Hepatic stellate cell (primary cell): ENCODE measurements at regions not wholly inside any gene's neighbourhood (a gene's known extent, or its start where the extent isn't known, plus 50 kb on each side); places are given as distances from the start of the nearest gene placed in this dataset.
"Not testable (repeated sequence)": the region's sequence is repeated elsewhere in the genome, so short reads cannot be mapped to it uniquely, and the experiment has no call there.

Experiments
- DNase-seq: peaks from one replicate; pipeline ENCODE4 v3.0.0; 2011; ENCODE audit warnings: low spot score

DNA sequence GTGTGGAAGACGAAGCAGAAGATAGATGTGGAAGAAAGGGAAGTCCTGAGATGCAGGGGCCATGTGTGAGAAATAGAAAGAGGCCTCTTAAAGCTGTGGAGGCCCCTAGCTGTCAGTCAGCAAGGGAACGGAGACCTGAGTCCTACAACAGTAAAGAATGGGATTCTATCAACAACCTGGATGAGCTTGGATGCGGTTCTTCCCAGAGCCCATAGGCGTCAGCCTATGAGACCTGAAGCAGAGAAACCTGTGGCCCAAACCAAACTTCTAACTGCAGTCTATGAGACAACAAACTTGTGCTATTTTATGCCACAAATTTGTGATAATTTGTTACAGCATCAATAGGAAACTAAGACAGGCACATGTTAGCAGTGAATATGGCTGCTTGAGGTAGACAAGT is 583.7 kb downstream of the ADCYAP1 start:
- DNase-seq: no peak

DNA sequence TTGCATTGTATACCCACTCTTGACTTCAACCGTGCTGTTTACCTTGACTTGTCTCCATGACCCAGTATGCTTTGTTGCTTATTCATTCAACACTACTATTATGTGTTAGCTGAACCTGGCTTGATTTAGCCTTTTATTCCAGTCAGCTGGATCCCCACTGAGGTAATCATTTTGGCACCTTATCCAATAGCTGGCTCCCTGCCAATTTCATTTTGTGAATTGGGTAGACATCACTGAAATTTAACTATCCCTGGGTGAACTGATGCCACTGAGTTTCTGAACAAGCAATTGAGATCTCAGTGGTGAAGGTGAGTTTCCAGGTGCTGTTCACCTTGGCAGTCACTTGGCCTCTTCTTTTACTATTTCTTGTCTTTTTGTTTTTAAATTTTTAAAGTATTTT is 584.3 kb downstream of the ADCYAP1 start:
- DNase-seq: no peak

DNA sequence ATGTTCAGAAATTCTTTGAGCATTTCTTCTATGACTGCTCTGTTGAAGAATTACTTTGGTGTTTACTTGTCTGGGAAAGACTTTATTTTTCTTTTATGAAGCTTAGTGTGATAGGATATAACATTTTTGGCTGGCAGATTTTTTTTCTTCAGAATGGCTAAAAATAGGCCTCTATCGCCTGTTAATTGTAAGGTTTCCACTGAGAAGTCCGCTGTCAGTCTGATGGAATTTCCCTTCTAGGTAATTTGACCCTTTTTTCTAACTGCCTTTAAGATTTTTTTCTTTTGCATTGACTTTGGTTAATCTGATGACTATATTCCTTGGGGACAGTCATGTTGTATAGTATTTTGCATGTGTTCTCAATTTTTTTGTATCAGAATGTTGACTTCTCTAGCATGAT is 590.7 kb downstream of the ADCYAP1 start:
- DNase-seq: no peak

DNA sequence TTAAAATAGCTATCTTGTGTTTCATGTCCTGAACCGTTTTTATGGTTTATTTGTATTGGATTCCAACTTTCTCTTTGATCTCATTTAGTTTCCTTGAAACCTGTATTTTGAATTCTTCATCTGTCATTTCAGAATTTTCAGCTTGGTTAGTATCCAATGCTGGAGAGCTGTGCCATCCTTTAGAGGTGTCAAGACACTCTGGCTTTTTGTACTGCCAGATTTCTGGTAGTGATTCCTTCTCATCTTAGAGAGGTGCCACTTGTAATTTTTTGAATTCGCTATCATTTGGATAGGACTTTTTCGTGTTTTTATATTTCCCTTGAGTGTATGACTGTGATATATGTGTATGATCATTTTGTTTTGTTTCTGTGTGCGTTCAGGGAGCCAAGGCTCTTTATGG is 591.4 kb downstream of the ADCYAP1 start:
- no peak for DNase-seq

DNA sequence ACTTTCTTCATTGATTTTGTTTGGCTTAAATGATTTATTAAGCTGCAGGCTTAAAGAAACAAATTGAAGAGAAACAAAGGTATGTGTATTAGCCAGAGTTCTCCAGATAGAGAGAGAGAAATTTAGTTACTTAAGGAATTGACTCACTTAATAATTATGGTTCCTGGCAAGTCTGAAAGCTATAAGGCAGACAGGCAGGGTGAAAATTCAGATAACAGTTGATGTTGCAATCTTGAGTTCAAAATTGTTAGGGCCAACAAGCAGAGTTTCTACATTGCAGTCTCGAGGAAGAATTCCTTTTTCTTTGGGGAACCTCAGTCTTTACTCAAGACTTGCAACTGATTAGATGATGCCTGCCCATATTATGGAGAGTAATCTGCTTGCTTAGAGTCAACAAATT is 593.5 kb downstream of the ADCYAP1 start:
- DNase-seq: no peak

DNA sequence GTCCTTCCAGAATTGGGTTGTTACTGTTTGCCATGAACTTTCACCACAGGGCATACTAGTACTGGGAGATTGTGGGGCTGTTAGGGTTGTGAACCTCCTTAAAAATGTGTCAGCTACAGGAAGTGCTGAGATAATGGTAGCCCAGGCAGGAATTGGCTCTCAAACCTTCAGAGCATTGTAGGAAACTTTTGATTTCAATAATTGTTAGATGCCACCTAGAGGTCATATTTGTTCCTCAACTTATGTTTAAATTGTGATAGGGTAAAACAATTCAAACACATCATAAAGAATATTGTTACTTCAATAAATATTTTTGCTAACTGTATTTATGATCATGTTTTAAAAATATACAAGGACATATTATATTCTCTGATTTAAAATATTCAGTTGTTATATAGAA is 594.6 kb downstream of the ADCYAP1 start:
- DNase-seq: no peak

DNA sequence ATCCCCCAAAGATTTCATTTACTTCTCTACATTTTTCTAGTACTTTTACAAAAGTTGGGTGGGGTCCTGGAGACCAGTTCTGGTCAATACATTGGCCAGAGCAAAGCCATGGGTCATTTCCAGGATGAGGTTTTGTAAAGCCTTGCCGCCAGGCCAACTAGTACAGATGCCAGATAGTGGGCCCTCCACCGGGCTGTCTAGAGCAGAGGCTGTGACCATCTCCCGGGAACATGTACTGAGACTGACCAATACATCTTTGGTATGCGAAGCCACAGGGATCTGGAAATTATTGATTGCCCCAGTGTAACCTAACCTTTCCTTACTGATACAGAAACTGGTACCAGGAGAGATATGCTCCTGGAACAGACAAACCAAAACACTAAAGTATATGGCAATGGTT is 599.2 kb downstream of the ADCYAP1 start:
- no peak for DNase-seq

DNA sequence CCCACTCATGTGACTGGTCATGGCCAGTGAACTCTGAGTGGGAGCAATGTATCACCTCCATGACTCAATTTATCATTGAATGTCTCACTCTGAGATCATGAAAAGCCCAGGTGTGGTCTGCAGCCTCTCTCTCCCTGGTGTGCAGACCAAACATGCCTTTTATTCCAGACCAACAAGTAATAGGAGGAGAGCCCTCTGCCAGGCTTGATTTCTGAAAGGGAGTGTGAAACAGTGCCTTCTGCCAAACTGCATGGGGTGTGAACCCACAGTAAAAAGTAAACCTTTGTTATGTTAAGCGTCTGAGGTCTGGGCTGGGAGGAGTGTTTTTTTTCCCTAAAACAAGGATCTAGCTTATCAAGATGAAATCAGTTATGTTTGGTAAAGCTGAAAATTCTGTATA is 601.2 kb downstream of the ADCYAP1 start:
- DNase-seq: no peak

DNA sequence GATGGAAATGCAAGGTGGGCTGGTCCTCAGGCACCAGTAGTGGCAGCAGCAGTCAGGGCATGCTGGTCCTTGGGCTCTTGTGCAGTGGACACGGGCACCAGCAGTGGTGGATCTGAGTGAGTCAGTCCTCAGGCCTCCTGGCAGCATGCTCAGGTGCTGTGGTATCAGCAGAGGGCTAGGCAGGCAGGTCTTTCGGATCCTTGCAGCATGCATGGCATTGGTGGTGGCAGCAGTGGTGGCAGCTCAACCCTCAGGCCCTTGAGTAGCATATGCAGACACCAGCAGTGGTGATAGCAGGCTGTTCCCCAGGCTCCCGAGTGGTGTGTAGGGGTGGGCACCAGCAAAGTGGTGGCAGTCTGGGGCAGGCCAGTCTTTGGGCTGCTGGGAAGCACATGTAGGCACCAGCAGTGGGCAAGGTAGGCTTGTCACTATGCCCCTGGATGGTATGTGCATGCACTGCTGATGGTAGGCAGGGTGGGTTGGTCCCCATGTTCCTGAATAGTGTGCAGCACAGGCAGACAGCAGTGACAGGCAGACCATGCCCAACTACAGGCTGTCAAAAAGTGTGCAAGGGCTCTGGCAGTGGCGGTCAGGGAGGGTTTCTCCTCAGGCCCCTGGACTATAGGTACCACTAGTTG is 606.0 kb downstream of the ADCYAP1 start:
- no peak for DNase-seq

DNA sequence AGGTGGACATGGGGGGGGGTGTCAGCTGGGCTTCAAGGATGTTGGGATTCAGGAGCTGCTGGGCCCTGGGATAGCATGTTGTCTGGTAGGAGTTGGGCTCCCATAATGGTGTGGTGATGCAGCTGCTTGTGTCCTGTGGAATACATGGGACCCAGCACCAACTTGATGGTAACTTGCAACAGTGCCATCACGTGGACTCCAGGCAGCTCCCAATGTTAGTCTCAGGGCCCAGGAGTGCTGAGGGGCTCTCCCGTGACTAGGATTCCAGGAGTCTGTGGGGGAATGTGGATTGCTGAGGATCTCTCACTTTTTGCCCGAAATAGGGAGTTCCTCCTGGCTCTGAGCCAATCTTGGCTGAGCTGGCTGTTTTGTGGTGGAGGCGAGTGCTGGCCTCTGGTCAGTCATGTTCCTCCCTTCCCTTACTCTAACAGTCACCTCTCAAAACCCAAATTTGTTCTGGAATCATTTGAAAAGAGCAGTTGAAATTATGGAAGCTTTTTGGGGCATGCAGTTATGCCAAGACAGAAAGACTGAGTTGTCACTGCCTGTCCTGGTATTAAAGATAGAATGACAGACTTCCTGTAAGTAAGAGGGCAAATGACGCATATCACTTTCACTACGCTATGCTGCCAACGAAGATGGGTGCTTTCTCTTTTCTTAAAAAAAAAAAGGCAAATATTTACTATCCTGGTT is 607.1 kb downstream of the ADCYAP1 start:
- DNase-seq: no peak

DNA sequence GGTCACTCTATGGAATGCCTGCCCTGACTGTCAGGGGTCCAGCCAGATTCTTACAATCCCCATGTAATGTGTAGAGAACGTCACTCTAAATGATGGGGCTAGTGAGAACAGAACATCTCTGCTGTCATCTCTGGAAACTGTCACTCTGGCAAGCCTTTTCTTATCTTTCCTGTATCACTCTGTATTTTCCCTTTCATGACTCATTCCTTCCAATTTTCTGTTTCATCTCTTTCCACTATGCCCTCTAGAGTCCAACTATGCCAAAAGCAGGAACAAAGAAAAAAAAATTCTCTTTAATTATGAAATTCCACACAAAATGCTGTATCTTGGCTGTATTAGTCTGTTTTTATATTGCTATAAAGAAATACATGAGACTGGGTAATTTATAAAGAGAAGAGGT is 608.8 kb downstream of the ADCYAP1 start:
- no peak for DNase-seq

DNA sequence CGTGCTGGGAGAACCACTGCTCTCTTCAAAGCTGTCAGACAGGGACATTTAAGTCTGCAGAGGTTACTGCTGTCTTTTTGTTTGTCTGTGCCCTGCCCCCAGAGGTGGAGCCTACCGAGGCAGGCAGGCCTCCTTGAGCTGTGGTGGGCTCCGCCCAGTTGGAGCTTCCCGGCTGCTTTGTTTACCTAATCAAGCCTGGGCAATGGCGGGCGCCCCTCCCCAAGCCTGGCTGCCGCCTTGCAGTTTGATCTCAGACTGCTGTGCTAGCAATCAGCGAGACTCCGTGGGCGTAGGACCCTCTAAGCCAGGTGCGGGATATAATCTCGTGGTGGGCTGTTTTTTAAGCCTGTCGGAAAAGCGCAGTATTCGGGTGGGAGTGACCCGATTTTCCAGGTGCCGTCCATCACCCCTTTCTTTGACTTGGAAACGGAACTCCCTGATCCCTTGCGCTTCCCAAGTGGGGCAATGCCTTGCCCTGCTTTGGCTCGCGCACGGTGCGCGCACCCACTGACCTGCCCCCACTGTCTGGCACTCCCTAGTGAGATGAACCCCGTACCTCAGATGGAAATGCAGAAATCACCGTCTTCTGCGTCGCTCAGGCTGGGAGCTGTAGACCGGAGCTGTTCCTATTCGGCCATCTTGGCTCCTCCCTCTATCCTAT is 617.0 kb downstream of the ADCYAP1 start:
- DNase-seq: not testable (repeated sequence)

DNA sequence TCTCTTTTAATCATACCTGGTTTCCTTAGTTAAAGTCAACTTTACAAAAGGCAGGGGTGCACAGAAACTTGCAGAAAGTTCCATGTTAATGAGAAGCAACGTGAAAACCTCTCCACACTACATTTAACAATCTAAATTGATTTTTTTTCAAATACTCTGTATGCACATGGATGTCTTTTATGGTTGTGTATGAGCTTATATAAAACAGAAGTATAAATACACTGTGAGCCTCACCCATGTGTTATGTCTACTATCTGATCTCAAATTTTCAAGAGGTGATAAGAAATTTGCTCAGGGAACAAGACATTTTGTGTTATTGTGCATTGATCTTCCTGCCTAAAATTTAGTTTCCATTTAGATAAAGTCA is 617.6 kb downstream of the ADCYAP1 start:
- DNase-seq: no peak

DNA sequence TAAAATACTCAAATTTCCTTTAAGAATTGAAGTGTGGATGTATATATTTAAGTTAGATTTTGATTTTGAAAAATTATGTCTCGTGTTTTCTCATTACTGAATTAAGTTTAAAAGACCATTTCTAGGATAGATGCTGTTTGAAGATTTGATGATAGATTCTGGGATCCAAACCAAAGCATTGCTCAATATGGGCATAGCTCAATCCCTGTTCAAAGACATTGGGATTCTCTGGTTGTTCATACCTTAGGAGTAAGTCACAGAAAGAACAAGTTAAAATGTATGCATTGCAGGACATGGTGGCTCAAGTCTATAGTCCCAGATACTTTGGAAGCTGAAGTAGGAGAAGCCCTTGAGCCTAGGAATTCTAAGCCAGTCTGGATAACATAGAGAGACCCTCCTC is 622.3 kb downstream of the ADCYAP1 start:
- DNase-seq: no peak

DNA sequence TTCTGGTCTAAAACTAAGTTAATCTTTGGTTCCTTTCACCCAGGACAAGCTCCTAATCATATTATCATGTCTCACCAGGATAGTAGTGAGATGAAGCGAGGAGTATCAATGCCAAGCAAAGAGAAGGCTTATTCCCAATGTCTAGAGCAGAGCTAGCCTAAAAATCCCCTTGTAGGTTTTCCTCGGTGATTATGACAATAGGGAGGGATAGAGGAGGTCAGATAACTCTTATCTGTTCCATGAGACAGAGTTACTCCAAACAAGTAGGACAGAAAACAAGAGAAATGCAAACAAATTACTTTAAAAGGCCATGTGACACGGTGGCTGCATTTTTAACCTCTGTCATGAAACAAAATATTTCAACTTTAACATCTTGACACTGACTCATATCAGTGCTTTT is 623.1 kb downstream of the ADCYAP1 start:
- no peak for DNase-seq

DNA sequence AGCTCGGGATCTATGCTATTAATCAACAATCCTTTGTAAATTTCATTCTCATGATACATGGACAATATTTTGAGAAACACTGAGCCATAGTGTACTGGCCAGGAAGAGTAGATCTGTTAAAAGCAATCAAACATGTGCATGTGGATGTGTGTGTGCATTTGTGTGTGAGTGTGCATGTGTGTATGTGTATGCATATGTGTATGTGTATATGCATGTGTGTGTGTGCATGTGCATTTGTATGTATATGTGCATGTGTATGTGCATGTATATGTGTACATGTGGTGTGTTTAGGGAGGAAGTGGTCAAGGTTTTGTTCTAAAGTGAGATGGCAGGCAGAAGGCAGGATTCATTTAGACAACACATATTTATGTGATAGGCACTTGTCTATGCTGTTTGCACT is 623.8 kb downstream of the ADCYAP1 start:
- DNase-seq: no peak

DNA sequence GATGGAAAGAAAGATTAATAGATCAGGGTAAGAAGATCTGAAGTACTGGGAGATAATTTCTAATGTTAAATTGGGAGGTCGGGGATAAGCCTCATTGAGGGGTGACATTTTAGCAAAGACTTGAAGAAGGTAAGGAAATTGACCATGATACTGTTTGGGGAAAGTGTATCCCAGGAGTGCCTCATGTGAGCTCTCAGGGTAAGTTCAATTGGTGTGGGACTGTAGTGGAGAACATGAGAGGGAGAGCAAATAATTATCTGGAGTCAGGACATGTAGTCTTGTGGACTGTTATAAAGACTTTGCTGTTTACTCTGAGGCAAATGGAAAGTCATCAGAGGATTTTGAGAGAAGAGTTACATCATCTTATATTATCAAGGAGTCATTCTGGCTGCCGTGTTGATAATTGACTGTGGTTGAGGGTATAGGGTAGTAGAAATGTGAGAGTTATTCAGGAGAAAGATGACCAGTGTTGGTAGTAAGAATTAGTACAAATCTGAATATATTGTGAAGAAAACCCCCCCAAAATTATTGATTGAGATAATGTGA is 624.4 kb downstream of the ADCYAP1 start:
- DNase-seq: no peak

DNA sequence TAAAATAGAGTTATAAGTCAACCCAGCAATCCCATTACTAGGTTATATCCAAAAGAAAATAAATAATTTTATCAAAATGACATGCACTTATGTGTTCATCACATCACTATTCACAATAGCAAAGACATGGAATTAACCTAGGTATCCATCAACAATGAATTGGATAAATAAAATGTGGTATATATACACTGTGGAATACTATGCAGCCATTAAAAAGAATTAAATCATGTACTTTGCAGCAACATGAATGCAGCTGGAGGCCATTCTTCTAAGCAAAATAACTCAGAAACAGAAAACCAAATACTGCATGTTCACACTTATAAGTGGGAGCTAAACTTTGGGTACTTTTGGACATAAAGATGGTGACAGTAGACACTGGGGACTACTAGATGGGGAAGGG is 626.0 kb downstream of the ADCYAP1 start:
- no peak for DNase-seq

DNA sequence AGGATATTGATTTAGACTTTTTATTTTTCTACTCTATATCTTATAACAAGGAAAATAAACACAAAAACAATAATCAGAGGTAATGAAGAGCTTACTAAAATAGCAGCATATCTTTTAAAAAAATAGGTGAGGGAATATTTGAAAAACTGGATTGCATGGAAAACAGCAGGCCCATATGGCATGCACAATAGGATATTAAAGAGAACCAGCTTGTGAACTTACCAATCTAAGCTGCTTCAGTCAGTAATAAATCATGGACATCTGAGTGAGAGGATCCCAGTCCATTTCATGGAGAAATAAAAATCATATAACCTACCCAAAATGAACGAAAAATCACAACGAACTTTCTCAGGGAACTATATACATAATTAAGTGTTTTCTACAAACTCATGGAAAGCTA is 634.6 kb downstream of the ADCYAP1 start:
- no peak for DNase-seq

DNA sequence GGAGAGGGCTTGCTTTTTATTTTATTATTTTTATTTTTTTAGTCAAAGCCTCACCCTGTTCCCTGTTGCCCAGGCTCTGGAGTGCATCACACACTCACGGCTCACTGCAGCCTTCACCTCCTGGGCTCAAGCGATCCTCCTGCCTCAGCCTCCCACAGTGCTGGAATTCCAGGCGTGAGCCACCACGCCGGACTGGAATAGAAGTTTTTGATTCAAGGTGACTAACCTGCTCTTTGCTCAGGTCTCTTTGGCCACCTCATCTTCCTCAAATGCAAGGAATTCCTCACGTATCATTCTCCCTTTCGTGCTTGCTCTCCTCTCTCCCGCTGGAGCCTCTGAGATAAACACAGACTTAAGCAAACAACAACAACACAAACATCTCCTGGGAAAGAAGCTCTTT is 636.8 kb downstream of the ADCYAP1 start:
- no peak for DNase-seq

DNA sequence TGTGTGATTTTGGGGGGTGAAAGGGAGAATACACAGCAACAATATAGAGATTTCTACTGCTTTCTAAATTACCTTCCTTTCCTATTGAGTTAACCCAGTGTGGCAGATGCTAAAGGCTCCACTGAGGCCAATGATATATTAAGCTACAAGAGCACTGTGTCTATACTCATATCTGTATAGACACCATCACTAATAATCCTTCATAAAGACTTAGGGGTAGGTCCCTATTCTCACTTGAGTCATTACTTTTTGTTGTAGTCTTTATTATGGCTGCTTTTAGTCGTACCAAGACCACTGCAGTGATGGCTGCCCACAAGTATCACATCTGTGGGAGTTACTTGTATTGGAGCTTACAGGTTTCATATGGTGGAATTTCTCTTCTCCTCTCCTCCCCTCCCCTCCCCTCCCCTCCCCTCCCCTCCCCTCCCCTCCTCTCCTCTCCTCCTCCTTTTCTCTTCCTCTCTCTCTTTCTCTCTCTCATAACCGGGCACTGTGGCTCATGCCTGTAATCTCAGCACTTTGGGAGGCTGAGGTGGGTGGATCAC is 637.6 kb downstream of the ADCYAP1 start:
- no peak for DNase-seq

DNA sequence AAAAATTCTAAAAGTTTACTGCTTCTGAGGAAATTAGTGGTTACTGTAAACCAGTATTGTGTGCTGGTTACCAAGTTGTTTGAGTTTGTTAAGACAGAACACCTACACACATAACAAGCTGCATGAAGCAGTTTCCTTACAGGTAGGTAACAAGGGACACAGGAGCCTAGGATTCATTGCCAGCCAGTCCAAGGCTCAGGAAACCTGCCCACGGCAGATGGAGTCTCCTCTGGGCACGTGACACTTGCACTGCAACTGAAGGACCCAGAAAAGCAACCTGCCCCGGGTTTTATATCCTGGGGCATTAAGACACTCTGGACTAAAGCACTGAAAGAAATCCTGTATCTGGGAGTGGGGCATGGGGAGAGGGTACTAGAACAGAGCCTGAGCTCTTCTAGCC is 639.3 kb downstream of the ADCYAP1 start:
- no peak for DNase-seq

DNA sequence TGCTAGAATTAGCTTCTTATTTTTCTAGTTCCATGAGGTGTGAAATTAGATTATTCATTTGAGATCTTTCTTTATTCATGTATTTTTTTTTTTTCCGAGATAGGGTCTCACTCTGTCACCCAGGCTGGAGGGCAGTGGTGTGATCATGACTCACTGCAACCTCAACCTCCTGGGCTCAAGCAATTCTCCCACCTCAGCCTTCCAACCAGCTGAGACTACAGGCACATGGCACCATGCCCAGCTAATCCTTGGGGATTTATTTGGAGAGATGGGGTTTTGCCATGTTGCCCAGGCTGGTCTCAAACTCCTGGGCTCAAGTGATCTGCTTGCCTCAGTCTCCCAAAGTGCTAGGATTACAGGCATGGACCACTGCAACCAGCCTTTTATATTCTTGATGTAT is 653.0 kb downstream of the ADCYAP1 start:
- DNase-seq: not testable (repeated sequence)
